PFSK-1 (cell line): ENCODE measurements at regions not wholly inside any gene's neighbourhood (a gene's known extent, or its start where the extent isn't known, plus 50 kb on each side); places are given as distances from the start of the nearest gene placed in this dataset.

Experiments used
- FOXP2 ChIP-seq: optimal IDR thresholded peaks from 2 replicates; pipeline ENCODE3; 2011; ENCODE audit warnings: borderline replicate concordance, control low read depth, inconsistent platforms; ENCODE audit not compliant: insufficient read depth; ENCODE audit errors: extremely low read length, extremely low read depth
- POLR2AphosphoS5 ChIP-seq: IDR thresholded peaks from 2 replicates; pipeline ENCODE4 v1.6.1; 2012; ENCODE audit warnings: low read depth, mild to moderate bottlenecking, control low read depth, low read length, moderate library complexity
- SIN3A ChIP-seq: IDR thresholded peaks from 2 replicates; pipeline ENCODE4 v1.6.1; 2012; ENCODE audit warnings: mild to moderate bottlenecking, low read length, moderate library complexity, borderline replicate concordance; ENCODE audit not compliant: insufficient read depth
- TAF1 ChIP-seq: IDR thresholded peaks from 2 replicates; pipeline ENCODE4 v1.6.1; 2012; ENCODE audit warnings: low read length, control low read depth, borderline replicate concordance; ENCODE audit not compliant: insufficient read depth
- TF ChIP-seq, protein P1 (sequence below), 2 experiments: IDR thresholded peaks; 2 replicates each; pipeline versions ENCODE4 v1.6.1 to v1.8.0; 2011 to 2012; ENCODE audit warnings: low read depth in 2 of 2, low read length in 2 of 2, control low read depth in 1 of 2, inconsistent platforms in 1 of 2, mild to moderate bottlenecking in 1 of 2, moderate library complexity in 1 of 2; ENCODE audit not compliant: insufficient read depth in 1 of 2

DNA sequence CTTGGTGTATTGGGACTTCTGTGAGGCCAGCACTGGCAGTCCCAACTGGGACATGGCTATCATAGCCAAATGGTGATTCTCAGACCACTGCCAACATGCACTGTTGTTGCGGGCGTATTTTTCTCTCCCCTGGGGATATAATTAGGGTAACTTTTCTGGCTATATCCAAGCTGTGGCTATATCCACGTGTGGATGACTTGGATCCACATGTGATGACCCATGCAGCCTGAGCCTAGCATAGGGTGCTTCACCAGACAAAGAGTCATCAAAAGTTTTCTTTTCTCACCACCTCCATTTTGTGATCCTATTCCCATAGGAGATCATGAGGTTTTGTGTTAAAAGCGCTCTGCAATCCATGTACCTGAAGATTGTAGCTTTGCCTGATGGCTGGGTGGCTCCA is 51.2 kb upstream of the CSF3R start:
- TF ChIP-seq SIN3A, result no peak
- no peak for TF ChIP-seq FOXP2
- no peak for TF ChIP-seq POLR2AphosphoS5
- no peak for TF ChIP-seq TAF1
- TF ChIP-seq, protein P1, sequence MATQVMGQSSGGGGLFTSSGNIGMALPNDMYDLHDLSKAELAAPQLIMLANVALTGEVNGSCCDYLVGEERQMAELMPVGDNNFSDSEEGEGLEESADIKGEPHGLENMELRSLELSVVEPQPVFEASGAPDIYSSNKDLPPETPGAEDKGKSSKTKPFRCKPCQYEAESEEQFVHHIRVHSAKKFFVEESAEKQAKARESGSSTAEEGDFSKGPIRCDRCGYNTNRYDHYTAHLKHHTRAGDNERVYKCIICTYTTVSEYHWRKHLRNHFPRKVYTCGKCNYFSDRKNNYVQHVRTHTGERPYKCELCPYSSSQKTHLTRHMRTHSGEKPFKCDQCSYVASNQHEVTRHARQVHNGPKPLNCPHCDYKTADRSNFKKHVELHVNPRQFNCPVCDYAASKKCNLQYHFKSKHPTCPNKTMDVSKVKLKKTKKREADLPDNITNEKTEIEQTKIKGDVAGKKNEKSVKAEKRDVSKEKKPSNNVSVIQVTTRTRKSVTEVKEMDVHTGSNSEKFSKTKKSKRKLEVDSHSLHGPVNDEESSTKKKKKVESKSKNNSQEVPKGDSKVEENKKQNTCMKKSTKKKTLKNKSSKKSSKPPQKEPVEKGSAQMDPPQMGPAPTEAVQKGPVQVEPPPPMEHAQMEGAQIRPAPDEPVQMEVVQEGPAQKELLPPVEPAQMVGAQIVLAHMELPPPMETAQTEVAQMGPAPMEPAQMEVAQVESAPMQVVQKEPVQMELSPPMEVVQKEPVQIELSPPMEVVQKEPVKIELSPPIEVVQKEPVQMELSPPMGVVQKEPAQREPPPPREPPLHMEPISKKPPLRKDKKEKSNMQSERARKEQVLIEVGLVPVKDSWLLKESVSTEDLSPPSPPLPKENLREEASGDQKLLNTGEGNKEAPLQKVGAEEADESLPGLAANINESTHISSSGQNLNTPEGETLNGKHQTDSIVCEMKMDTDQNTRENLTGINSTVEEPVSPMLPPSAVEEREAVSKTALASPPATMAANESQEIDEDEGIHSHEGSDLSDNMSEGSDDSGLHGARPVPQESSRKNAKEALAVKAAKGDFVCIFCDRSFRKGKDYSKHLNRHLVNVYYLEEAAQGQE (IDR thresholded peaks at IDR 0.05; ENCODE audit: insufficient read depth in 1 of 2, low read depth in 2 of 2, low read length in 2 of 2), result no peak

DNA sequence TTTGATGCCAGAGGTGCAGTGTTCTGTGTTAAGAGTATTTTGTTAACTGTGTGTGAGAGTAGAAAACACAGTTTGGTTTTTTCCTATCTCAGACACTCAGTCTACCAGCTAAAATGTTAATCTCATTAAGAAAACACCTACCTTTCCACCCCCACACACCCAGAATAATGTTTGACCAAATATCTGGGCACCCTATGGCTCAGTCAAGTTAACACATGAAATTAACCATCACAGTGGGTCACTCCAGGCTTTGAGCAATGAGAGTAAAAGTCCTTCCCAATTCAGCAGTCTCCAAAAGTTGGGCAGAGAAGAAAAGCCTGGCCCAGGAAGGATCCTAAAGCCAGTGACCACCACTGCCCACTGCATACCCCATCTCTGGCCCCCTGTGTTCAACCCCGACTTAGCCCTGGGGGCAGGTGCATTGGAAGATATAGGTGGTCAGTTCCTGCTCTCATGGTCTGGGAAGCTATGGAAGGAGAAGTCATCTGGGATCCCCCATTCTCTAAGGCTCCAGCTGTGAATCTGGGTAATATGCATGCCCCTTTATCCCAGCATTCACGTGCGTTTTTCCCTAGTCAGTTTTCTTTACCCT is 50.2 kb upstream of the CSF3R start:
- TF ChIP-seq POLR2AphosphoS5, result no peak
- TF ChIP-seq, protein P1 (IDR thresholded peaks at IDR 0.05; ENCODE audit: insufficient read depth in 1 of 2, low read depth in 2 of 2, low read length in 2 of 2), result no peak
- TF ChIP-seq TAF1, result no peak
- no peak for TF ChIP-seq FOXP2
- no peak for TF ChIP-seq SIN3A
